ENCODE measurements at regions not wholly inside any gene's neighbourhood (a gene's known extent, or its start where the extent isn't known, plus 50 kb on each side); places are given as distances from the start of the nearest gene placed in this dataset.

GRCh38 chr17:13702266-13702665 is 100.5 kb upstream of the HS3ST3A1 start:
- TF ChIP-seq POLR2AphosphoS5 (IDR thresholded peaks at IDR 0.05; ENCODE audit: low read depth, low read length) (no peak), SIN3A (IDR thresholded peaks at IDR 0.05; ENCODE audit: borderline replicate concordance, insufficient read depth, low read depth, low read length) (no peak), CTCF (IDR thresholded peaks at IDR 0.05) (no peak), REST (IDR thresholded peaks at IDR 0.05; ENCODE audit: insufficient read depth in 1 of 2, low read depth in 2 of 2, low read length in 1 of 2) (no peak), TCF7L2 (IDR thresholded peaks at IDR 0.05; ENCODE audit: low read depth, low read length) (no peak)
- no peak overlapping the region for H3K27ac ChIP-seq (ENCODE audit: low read length)
- ATAC-seq (no peak), DNase-seq (ENCODE audit: low read depth, low spot score) (no peak)
- in situ Hi-C loops (cut with HindIII; ENCODE audit: low pct_unique_long_range_greater_than_20kb, low sequenced_read_pairs) (no loop called here), intact Hi-C loops (cut with micrococcal nuclease; ENCODE audit: unreplicated experiment) (no loop called here)
- no peaks in the 10 kb centered on the region for H3K9me3 ChIP-seq (ENCODE audit: control insufficient read depth, insufficient read depth, low read depth, low read length)
- no TSS peak for BruUV-seq (replicated peaks)
- H3K27me3 ChIP-seq (ENCODE audit: control insufficient read depth, insufficient read depth, low read length) = no peaks in the 10 kb centered on the region
- CTCF ChIA-PET = no interaction called here
- H3K36me3 ChIP-seq (ENCODE audit: control insufficient read depth, insufficient read depth, low read length) = no peaks in the 10 kb centered on the region
- no peaks in the 10 kb centered on the region for H3K4me1 ChIP-seq (ENCODE audit: control insufficient read depth, insufficient read depth, low read length)
- POLR2A ChIA-PET = no interaction called here
- H3K4me3 ChIP-seq (ENCODE audit: low read depth in 2 of 2, low read length in 2 of 2) = no peak overlapping the region

- H3K36me3 ChIP-seq (ENCODE audit: control insufficient read depth, insufficient read depth, low read length) = no peaks in the 10 kb centered on the region
- intact Hi-C loops (cut with micrococcal nuclease; ENCODE audit: unreplicated experiment) (no loop called here), in situ Hi-C loops (cut with HindIII; ENCODE audit: low pct_unique_long_range_greater_than_20kb, low sequenced_read_pairs) (no loop called here)
- no TSS peak for BruUV-seq (replicated peaks)
- POLR2A ChIA-PET = no interaction called here
- H3K9me3 ChIP-seq (ENCODE audit: control insufficient read depth, insufficient read depth, low read depth, low read length) = no peaks in the 10 kb centered on the region
- no peak for TF ChIP-seq CTCF (IDR thresholded peaks at IDR 0.05)
- no peak for TF ChIP-seq TCF7L2 (IDR thresholded peaks at IDR 0.05; ENCODE audit: low read depth, low read length)
- TF ChIP-seq POLR2AphosphoS5 (IDR thresholded peaks at IDR 0.05; ENCODE audit: low read depth, low read length) = no peak
- TF ChIP-seq SIN3A (IDR thresholded peaks at IDR 0.05; ENCODE audit: borderline replicate concordance, insufficient read depth, low read depth, low read length) = no peak
- TF ChIP-seq REST (IDR thresholded peaks at IDR 0.05; ENCODE audit: insufficient read depth in 1 of 2, low read depth in 2 of 2, low read length in 1 of 2) = no peak
- no peak overlapping the region for H3K27ac ChIP-seq (ENCODE audit: low read length)
- no peaks in the 10 kb centered on the region for H3K4me1 ChIP-seq (ENCODE audit: control insufficient read depth, insufficient read depth, low read length)
- H3K27me3 ChIP-seq (ENCODE audit: control insufficient read depth, insufficient read depth, low read length) = no peaks in the 10 kb centered on the region
- H3K4me3 ChIP-seq (ENCODE audit: low read depth in 2 of 2, low read length in 2 of 2) = no peak overlapping the region
- no peak for DNase-seq (ENCODE audit: low read depth, low spot score)
- CTCF ChIA-PET = no interaction called here
- no peak for ATAC-seq
These were observed 102.6 kb upstream of the HS3ST3A1 start for GRCh38 chr17:13704333-13704732.
